Thymus (tissue), 11 donors: ENCODE measurements at regions not wholly inside any gene's neighbourhood (a gene's known extent, or its start where the extent isn't known, plus 50 kb on each side); places are given as distances from the start of the nearest gene placed in this dataset.

Experiments used
- DNase-seq, 9 donors: peaks; one replicate each; pipeline ENCODE4 v3.0.0-alpha.2; 2013; ENCODE audit warnings: low spot score in 9 of 9, low read depth in 6 of 9, missing footprints in 1 of 9
- H3K27ac ChIP-seq, 2 donors: one replicate each; pipeline ENCODE4 v1.5.1; 2013; ENCODE audit warnings: control low read depth in 1 of 2, low read depth in 1 of 2, low read length in 1 of 2, mild to moderate bottlenecking in 1 of 2, moderate library complexity in 1 of 2
- H3K27me3 ChIP-seq, 2 donors: one replicate each; pipeline ENCODE4 v1.5.1; 2013; ENCODE audit warnings: low read length in 1 of 2; ENCODE audit not compliant: control insufficient read depth in 2 of 2, insufficient read depth in 1 of 2
- H3K36me3 ChIP-seq, 2 donors: one replicate each; pipeline ENCODE4 v1.5.1; 2013; ENCODE audit warnings: low read length in 1 of 2, mild to moderate bottlenecking in 1 of 2, moderate library complexity in 1 of 2; ENCODE audit not compliant: control insufficient read depth in 2 of 2, insufficient read depth in 2 of 2
- H3K4me1 ChIP-seq, 2 donors: one replicate each; pipeline ENCODE4 v1.5.1; 2013; ENCODE audit warnings: low read length in 2 of 2; ENCODE audit not compliant: control insufficient read depth in 2 of 2, insufficient read depth in 2 of 2
- H3K4me3 ChIP-seq, 2 donors: one replicate each; pipeline ENCODE4 v1.5.1; 2013; ENCODE audit warnings: low read length in 2 of 2, control low read depth in 1 of 2, mild to moderate bottlenecking in 1 of 2
- H3K9me3 ChIP-seq, 2 donors: one replicate each; pipeline ENCODE4 v1.5.1; 2013; ENCODE audit warnings: low read length in 1 of 2, mild to moderate bottlenecking in 1 of 2; ENCODE audit not compliant: control insufficient read depth in 2 of 2, insufficient read depth in 1 of 2
- WGBS: extraction: QIAGEN DNeasy Blood & Tissue Kit; methylation state at CpG from one replicate; pipeline ENCODE4 v1.1.7; 2013; 5-methylcytosine and 5-hydroxymethylcytosine counted together
- donor health status: healthy.

GRCh38 chr10:47053081-47053798, 142.0 kb downstream of the PTPN20 start:
- no peak for DNase-seq
- 88% methylated on average over 7 of the region's 7 CpGs for WGBS
- Histone ChIP-seq H3K27me3 (no peaks in the 10 kb centered on the region), H3K4me3 (no peak overlapping the region), H3K9me3 (no peaks in the 10 kb centered on the region), H3K36me3 (no peaks in the 10 kb centered on the region), H3K4me1 (peaks cover 0 to 5% of the 10 kb centered on the region in 2 donors), H3K27ac (no peak overlapping the region)

- Histone ChIP-seq H3K4me1 (peaks cover 0 to 3% of the 10 kb centered on the region in 2 donors), H3K4me3 (no peak overlapping the region), H3K36me3 (no peaks in the 10 kb centered on the region), H3K9me3 (no peaks in the 10 kb centered on the region), H3K27ac (no peak overlapping the region), H3K27me3 (no peaks in the 10 kb centered on the region)
- 97% methylated on average over 2 of the region's 2 CpGs for WGBS
- DNase-seq = no peak
Observed at GRCh38 chr10:47054974-47055373, 143.7 kb downstream of the PTPN20 start.

- no peak overlapping the region for H3K4me3 ChIP-seq
- no peak overlapping the region for H3K27ac ChIP-seq
- peaks cover 0 to 3% of the 10 kb centered on the region in 2 donors for H3K4me1 ChIP-seq
- H3K27me3 ChIP-seq = no peaks in the 10 kb centered on the region
- WGBS = 77% methylated on average over 10 of the region's 10 CpGs
- no peaks in the 10 kb centered on the region for H3K36me3 ChIP-seq
- no peak for DNase-seq
- no peaks in the 10 kb centered on the region for H3K9me3 ChIP-seq
Observed at GRCh38 chr10:47055386-47056246, 144.4 kb downstream of the PTPN20 start.

DNA sequence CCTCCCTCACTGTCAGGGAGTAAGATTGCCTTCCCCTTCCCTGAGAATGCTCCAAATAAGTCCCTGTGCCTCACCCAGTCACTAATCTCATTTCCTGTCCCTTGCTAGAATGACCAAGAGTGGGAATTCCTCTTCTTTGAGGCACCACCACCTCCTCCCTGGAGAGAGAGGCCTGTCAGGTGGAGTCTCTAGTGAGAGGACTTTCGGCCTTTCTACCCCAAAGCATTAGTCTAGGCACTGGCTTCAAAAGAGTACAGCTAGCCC, 145.0 kb downstream of the PTPN20 start:
- H3K27me3 ChIP-seq = no peaks in the 10 kb centered on the region
- no peak overlapping the region for H3K27ac ChIP-seq
- no peaks in the 10 kb centered on the region for H3K9me3 ChIP-seq
- H3K4me3 ChIP-seq = no peak overlapping the region
- peaks cover 0 to 3% of the 10 kb centered on the region in 2 donors for H3K4me1 ChIP-seq
- no peaks in the 10 kb centered on the region for H3K36me3 ChIP-seq
- 91% methylated on average over 1 of the region's 1 CpG for WGBS
- DNase-seq = no peak

DNA sequence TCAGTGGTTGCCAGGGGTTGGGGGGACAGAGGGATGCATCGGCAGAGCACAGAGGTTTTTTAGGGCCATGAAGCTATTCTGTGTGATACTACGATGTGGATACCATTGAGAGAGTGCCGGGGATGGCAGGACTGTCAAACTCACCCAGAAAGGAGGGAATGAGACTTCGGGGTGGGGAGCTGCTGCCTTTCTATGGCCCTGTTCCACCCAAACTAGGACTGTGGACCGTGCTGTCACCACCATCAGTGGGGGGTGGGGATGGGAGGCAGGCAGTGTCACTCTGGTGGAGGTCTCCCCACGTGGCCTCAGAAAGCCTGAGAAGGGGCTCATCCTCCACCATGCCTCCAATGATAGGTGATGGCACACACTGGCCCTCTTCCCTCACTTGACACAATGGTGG, 146.2 kb downstream of the PTPN20 start:
- H3K4me1 ChIP-seq = peaks cover 0 to 3% of the 10 kb centered on the region in 2 donors
- H3K4me3 ChIP-seq = no peak overlapping the region
- H3K9me3 ChIP-seq = no peaks in the 10 kb centered on the region
- H3K36me3 ChIP-seq = no peaks in the 10 kb centered on the region
- WGBS = 98% methylated on average over 6 of the region's 6 CpGs
- DNase-seq = no peak
- no peaks in the 10 kb centered on the region for H3K27me3 ChIP-seq
- no peak overlapping the region for H3K27ac ChIP-seq

DNA sequence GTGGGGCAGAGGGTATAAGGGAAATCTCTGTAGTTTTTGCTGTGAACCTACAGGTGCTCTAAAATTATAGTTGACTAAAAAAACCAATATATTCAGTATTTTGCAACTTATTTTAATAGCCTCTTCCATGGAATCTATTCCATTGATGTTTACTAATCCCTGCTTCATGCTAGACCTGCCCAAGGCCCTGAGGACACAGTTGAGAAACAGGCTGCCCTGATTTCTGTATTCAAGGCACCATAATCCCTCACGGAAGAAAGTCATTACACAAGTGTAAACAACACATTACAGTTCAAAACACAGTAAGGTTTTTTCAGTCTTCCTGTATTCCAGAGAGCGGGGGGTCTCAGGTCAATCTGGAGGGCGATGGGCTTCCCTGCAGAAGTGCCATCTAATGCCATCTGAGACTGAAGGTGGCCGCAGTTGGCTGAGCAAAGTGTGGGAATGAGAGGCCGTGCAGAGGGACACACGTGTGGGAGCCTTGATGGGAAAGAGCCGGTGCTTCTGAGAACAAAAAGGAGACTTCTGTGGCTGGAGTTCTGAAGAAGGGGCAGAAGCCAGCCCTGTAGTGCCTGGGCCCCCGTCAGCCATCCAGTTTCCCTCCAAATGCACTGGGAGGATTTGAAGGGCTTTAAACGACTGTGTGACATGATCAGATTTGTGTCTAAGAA, 146.9 kb downstream of the PTPN20 start:
- Histone ChIP-seq H3K4me3 (no peak overlapping the region), H3K4me1 (peaks cover 2 to 3% of the 10 kb centered on the region in 2 donors), H3K27ac (no peak overlapping the region), H3K27me3 (no peaks in the 10 kb centered on the region), H3K9me3 (no peaks in the 10 kb centered on the region), H3K36me3 (no peaks in the 10 kb centered on the region)
- DNase-seq = no peak
- WGBS = 97% methylated on average over 9 of the region's 9 CpGs

DNA sequence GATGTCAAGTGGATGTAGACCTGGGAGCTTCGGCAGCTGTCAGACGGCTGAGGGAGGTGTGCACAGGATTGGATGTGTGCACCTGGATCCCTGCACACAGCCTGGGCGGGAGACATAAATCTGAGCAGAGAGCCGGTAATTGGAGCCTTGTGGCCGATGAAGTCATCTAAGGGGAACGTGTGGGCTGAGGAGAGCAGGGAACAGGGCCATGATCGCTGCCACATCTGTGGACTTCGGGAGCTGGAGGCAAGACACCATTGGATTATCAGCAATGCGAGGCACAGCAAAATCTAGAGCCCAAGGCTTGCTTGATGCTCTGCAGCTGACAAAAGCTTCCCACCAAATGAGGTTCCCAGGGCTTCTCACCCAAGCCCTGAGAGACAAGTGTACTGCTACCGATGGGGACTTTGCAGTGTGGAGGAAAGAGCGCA, 147.7 kb downstream of the PTPN20 start:
- DNase-seq = no peak
- no peaks in the 10 kb centered on the region for H3K36me3 ChIP-seq
- H3K4me1 ChIP-seq = peaks cover 2 to 3% of the 10 kb centered on the region in 2 donors
- no peak overlapping the region for H3K4me3 ChIP-seq
- H3K27me3 ChIP-seq = no peaks in the 10 kb centered on the region
- no peak overlapping the region for H3K27ac ChIP-seq
- WGBS = 94% methylated on average over 11 of the region's 11 CpGs
- no peaks in the 10 kb centered on the region for H3K9me3 ChIP-seq

DNA sequence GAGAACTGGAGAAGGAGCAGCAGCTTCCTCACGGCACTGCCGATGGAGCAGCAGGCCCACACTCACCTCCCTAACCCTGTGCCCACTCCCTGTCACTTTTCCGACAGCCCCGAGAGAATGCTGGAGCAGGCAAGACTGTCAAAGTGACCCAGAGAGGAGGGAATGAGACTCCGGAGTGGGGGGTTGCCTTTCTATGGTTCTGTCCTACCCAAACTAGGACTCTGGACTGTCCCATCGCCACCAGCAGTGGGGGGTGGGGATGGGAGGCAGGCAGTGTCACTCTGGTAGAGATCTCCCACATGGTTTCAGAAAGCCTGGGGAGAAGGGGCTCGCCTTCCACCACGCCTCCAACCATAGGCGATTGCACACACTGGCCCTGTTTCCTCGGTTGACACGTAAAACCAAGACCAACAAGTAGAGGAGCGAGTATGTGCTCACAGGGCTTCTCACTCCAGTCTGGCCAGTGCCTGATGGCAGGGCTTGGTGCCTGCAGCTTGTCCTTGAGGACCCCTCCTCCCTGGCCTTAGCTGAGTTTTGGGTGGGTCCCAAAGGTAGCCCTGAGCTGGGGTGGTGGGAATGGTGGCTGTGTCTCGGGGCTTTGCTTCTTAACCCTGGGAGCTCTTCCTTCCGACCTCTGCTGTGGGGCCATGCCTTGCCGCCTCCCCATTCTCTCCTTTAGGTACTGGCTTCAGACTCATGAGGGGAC, 148.5 kb downstream of the PTPN20 start:
- Histone ChIP-seq H3K27me3 (no peaks in the 10 kb centered on the region), H3K9me3 (no peaks in the 10 kb centered on the region), H3K4me1 (peaks cover 2 to 3% of the 10 kb centered on the region in 2 donors), H3K36me3 (no peaks in the 10 kb centered on the region), H3K27ac (no peak overlapping the region), H3K4me3 (no peak overlapping the region)
- no peak for DNase-seq
- 96% methylated on average over 15 of the region's 15 CpGs for WGBS
